Upper lobe of left lung (tissue), 4 donors: ENCODE measurements at regions not wholly inside any gene's neighbourhood (a gene's known extent, or its start where the extent isn't known, plus 50 kb on each side); places are given as distances from the start of the nearest gene placed in this dataset.

Experiments
- EP300 ChIP-seq, 4 donors: sonication (generic); formaldehyde crosslinking; IDR thresholded peaks; one replicate each; pipeline ENCODE4 v1.5.1; 2017; ENCODE audit warnings: antibody characterized with exemption in 4 of 4, control low read depth in 2 of 4
- POLR2A ChIP-seq, 4 donors: fragments of 450-650 bp; IDR thresholded peaks; one replicate each; pipeline ENCODE4 v1.5.1; 2016 to 2017; ENCODE audit warnings: antibody characterized with exemption in 4 of 4, mild to moderate bottlenecking in 2 of 4
- POLR2AphosphoS5 ChIP-seq, 2 donors: sonication (generic); formaldehyde crosslinking; IDR thresholded peaks; one replicate each; pipeline ENCODE4 v1.5.1; 2017; ENCODE audit warnings: antibody characterized with exemption in 2 of 2
- TF ChIP-seq, protein P1 (sequence below), 6 experiments: fragments of 450-650 bp in 4 of 6; fragments of 200-600 bp in 2 of 6; sonication (generic) in 2 of 6; IDR thresholded peaks; one replicate each; pipeline ENCODE4 v1.5.1; 2016 to 2019; ENCODE audit warnings: antibody characterized with exemption in 6 of 6

DNA sequence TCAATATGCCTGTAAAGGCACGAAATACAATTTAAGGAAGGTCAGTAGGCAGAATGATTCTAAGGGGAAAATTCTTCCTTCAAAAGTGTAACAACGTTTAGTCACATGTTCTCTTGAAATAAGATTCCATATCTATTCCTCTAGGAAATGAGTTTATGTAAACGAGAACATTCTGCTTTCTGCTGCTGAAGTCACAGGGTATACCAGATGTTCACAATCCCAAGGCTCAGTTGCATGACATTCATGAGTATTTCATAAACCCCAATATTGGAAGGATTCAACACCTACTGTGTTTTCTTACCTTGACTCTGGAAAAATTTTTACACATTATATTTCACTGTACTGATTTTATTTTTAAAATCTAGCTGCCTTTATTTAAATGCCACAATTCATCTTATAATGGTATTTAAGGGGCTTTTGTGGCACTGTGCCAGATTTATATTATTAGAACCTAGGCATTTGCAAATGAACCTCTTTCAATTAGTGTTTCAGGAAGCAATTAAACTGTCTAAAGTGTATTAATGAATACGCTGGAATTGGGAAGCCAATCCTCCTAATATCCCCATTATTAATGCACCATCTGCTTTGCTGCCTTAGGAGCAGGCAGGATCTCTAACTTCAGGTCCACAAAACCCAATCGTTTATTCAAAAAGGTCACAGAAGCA, 542.6 kb upstream of the KLHL29 start:
- TF ChIP-seq, protein P1, sequence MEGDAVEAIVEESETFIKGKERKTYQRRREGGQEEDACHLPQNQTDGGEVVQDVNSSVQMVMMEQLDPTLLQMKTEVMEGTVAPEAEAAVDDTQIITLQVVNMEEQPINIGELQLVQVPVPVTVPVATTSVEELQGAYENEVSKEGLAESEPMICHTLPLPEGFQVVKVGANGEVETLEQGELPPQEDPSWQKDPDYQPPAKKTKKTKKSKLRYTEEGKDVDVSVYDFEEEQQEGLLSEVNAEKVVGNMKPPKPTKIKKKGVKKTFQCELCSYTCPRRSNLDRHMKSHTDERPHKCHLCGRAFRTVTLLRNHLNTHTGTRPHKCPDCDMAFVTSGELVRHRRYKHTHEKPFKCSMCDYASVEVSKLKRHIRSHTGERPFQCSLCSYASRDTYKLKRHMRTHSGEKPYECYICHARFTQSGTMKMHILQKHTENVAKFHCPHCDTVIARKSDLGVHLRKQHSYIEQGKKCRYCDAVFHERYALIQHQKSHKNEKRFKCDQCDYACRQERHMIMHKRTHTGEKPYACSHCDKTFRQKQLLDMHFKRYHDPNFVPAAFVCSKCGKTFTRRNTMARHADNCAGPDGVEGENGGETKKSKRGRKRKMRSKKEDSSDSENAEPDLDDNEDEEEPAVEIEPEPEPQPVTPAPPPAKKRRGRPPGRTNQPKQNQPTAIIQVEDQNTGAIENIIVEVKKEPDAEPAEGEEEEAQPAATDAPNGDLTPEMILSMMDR (IDR thresholded peaks at IDR 0.05), result no peak
- no peak for TF ChIP-seq POLR2A (IDR thresholded peaks at IDR 0.05)
- no peak for TF ChIP-seq EP300 (IDR thresholded peaks at IDR 0.05)
- no peak for TF ChIP-seq POLR2AphosphoS5 (IDR thresholded peaks at IDR 0.05)
